Sigmoid colon (tissue), 6 donors: ENCODE measurements at regions not wholly inside any gene's neighbourhood (a gene's known extent, or its start where the extent isn't known, plus 50 kb on each side); places are given as distances from the start of the nearest gene placed in this dataset.

ENCODE experiments used
- DNase-seq: peaks from one replicate; pipeline ENCODE4 v3.0.0-alpha.2; 2019
- H3K27ac ChIP-seq, 4 donors: fragments of 200-600 bp; sonication (generic); one replicate each; pipeline ENCODE4 v1.5.1; 2016 to 2019; ENCODE audit warnings: mild to moderate bottlenecking in 1 of 4
- H3K27me3 ChIP-seq, 3 donors: fragments of 200-600 bp; sonication (generic); one replicate each; pipeline ENCODE4 v1.5.1; 2019; ENCODE audit warnings: mild to moderate bottlenecking in 1 of 3
- H3K36me3 ChIP-seq, 4 donors: fragments of 200-600 bp; sonication (generic); one replicate each; pipeline ENCODE4 v1.5.1; 2016 to 2019
- H3K4me1 ChIP-seq, 4 donors: fragments of 200-600 bp; sonication (generic); one replicate each; pipeline ENCODE4 v1.5.1; 2017 to 2019
- H3K4me3 ChIP-seq, 4 donors: fragments of 200-600 bp; sonication (generic); one replicate each; pipeline ENCODE4 v1.5.1; 2017 to 2019; ENCODE audit warnings: mild to moderate bottlenecking in 2 of 4, moderate library complexity in 1 of 4
- H3K9me3 ChIP-seq, 4 donors: fragments of 200-600 bp in 3 of 4; sonication (generic) in 3 of 4; one replicate each; pipeline versions ENCODE4 v1.5.1 to v1.6.1; 2013 to 2019
- CTCF ChIP-seq, 4 experiments: fragments of 450-650 bp in 3 of 4; fragments of 200-600 bp in 1 of 4; IDR thresholded peaks; one replicate each; pipeline ENCODE4 v1.5.1; 2016 to 2019; ENCODE audit warnings: antibody characterized with exemption in 4 of 4, mild to moderate bottlenecking in 3 of 4, moderate library complexity in 2 of 4
- EP300 ChIP-seq, 4 donors: sonication (generic); formaldehyde crosslinking; IDR thresholded peaks; one replicate each; pipeline ENCODE4 v1.6.1; 2017; ENCODE audit warnings: antibody characterized with exemption in 4 of 4
- POLR2A ChIP-seq, 2 donors: fragments of 450-650 bp; IDR thresholded peaks; one replicate each; pipeline ENCODE4 v1.6.1; 2016; ENCODE audit warnings: antibody characterized with exemption in 2 of 2, mild to moderate bottlenecking in 2 of 2, moderate library complexity in 2 of 2
- POLR2AphosphoS5 ChIP-seq, 4 donors: sonication (generic); formaldehyde crosslinking; IDR thresholded peaks; one replicate each; pipeline ENCODE4 v1.6.1; 2017; ENCODE audit warnings: antibody characterized with exemption in 4 of 4
- WGBS, 2 donors: extraction: QIAGEN DNeasy Blood & Tissue Kit; methylation state at CpG; one replicate each; pipeline ENCODE4 v1.1.7; 2013; 5-methylcytosine and 5-hydroxymethylcytosine counted together
- intact Hi-C: fragments of 100-400 bp; cut with DNase I; formaldehyde crosslinking; loops from one replicate; pipeline ENCODE4 v1.15.1; 2023
- donor health status: healthy with polysubstance abuse.
- donor health status: healthy.

GRCh38 chr5:124034083-124034700 is 522.2 kb downstream of the CSNK1G3 start:
- no peak overlapping the region for H3K4me3 ChIP-seq
- intact Hi-C loops: no loop called here
- no peak for DNase-seq
- H3K27ac ChIP-seq: no peak overlapping the region
- no peak for TF ChIP-seq POLR2AphosphoS5 (IDR thresholded peaks at IDR 0.05)
- no peaks in the 10 kb centered on the region for H3K27me3 ChIP-seq
- H3K36me3 ChIP-seq: no peaks in the 10 kb centered on the region
- peaks cover 0 to 13% (median 6%) of the 10 kb centered on the region in 4 donors for H3K4me1 ChIP-seq
- WGBS, 2 donors: 49 to 59% methylated on average over 5 of the region's 5 CpGs
- H3K9me3 ChIP-seq: no peaks in the 10 kb centered on the region

- DNase-seq: no peak
- Histone ChIP-seq H3K36me3 (no peaks in the 10 kb centered on the region), H3K4me3 (no peak overlapping the region), H3K27me3 (no peaks in the 10 kb centered on the region), H3K9me3 (no peaks in the 10 kb centered on the region), H3K4me1 (peaks cover 0 to 13% (median 6%) of the 10 kb centered on the region in 4 donors), H3K27ac (no peak overlapping the region)
- no peak for TF ChIP-seq CTCF (IDR thresholded peaks at IDR 0.05)
- no peak for TF ChIP-seq POLR2AphosphoS5 (IDR thresholded peaks at IDR 0.05)
- TF ChIP-seq EP300 (IDR thresholded peaks at IDR 0.05): no peak
- TF ChIP-seq POLR2A (IDR thresholded peaks at IDR 0.05): no peak
- WGBS, 2 donors: 78 to 87% methylated on average over 5 of the region's 5 CpGs
- intact Hi-C loops: no loop called here
Observed at GRCh38 chr5:124030043-124030491, 518.1 kb downstream of the CSNK1G3 start.

- Histone ChIP-seq H3K4me3 (no peak overlapping the region), H3K27me3 (no peaks in the 10 kb centered on the region), H3K36me3 (no peaks in the 10 kb centered on the region), H3K9me3 (no peaks in the 10 kb centered on the region), H3K4me1 (peaks cover 0 to 13% (median 6%) of the 10 kb centered on the region in 4 donors), H3K27ac (no peak overlapping the region)
- 92 to 94% methylated on average over 3 of the region's 3 CpGs for WGBS, 2 donors
- intact Hi-C loops: no loop called here
- TF ChIP-seq EP300 (IDR thresholded peaks at IDR 0.05) (no peak), CTCF (IDR thresholded peaks at IDR 0.05) (no peak), POLR2A (IDR thresholded peaks at IDR 0.05) (no peak), POLR2AphosphoS5 (IDR thresholded peaks at IDR 0.05) (no peak)
- no peak for DNase-seq
Observed at GRCh38 chr5:124027441-124027840, 515.5 kb downstream of the CSNK1G3 start.

GRCh38 chr5:124025306-124025845 is 513.4 kb downstream of the CSNK1G3 start:
- DNase-seq: no peak
- TF ChIP-seq POLR2A (IDR thresholded peaks at IDR 0.05) (no peak), CTCF (IDR thresholded peaks at IDR 0.05) (no peak), EP300 (IDR thresholded peaks at IDR 0.05) (no peak), POLR2AphosphoS5 (IDR thresholded peaks at IDR 0.05) (no peak)
- Histone ChIP-seq H3K4me3 (no peak overlapping the region), H3K27me3 (no peaks in the 10 kb centered on the region), H3K36me3 (no peaks in the 10 kb centered on the region), H3K4me1 (peaks cover 0 to 11% (median 6%) of the 10 kb centered on the region in 4 donors), H3K27ac (no peak overlapping the region), H3K9me3 (no peaks in the 10 kb centered on the region)
- WGBS, 2 donors: 75 to 88% methylated on average over 6 of the region's 6 CpGs
- intact Hi-C loops: no loop called here

GRCh38 chr5:124022966-124023365 is 511.0 kb downstream of the CSNK1G3 start:
- H3K9me3 ChIP-seq: no peaks in the 10 kb centered on the region

More at GRCh38 chr5:124022966-124023365, 511.0 kb downstream of the CSNK1G3 start:
- DNase-seq: no peak
- no peak overlapping the region for H3K4me3 ChIP-seq
- H3K4me1 ChIP-seq: no peaks in the 10 kb centered on the region
- H3K36me3 ChIP-seq: no peaks in the 10 kb centered on the region
- TF ChIP-seq CTCF (IDR thresholded peaks at IDR 0.05): no peak
- TF ChIP-seq POLR2AphosphoS5 (IDR thresholded peaks at IDR 0.05): no peak
- TF ChIP-seq EP300 (IDR thresholded peaks at IDR 0.05): no peak
- no peak for TF ChIP-seq POLR2A (IDR thresholded peaks at IDR 0.05)
- no peak overlapping the region for H3K27ac ChIP-seq
- intact Hi-C loops: no loop called here
- no peaks in the 10 kb centered on the region for H3K27me3 ChIP-seq
- WGBS, 2 donors: 90 to 91% methylated on average over 3 of the region's 3 CpGs
